ENCODE measurements at regions not wholly inside any gene's neighbourhood (a gene's known extent, or its start where the extent isn't known, plus 50 kb on each side); places are given as distances from the start of the nearest gene placed in this dataset.

- ChIA-PET POLR2A (interaction anchor here (0.6 kb wide), 1 partner anchor 17 kb away, joined by 10 read pairs; no protein-coding TSS in a partner anchor), CTCF (no interaction called here)
- Histone ChIP-seq H3K27me3 (ENCODE audit: control insufficient read depth, insufficient read depth, low read length) (no peaks in the 10 kb centered on the region), H3K36me3 (ENCODE audit: control insufficient read depth, insufficient read depth, low read length) (no peaks in the 10 kb centered on the region), H3K9me3 (ENCODE audit: control insufficient read depth, insufficient read depth, low read depth, low read length) (no peaks in the 10 kb centered on the region), H3K4me1 (ENCODE audit: control insufficient read depth, insufficient read depth, low read length) (no peaks in the 10 kb centered on the region), H3K4me3 (ENCODE audit: low read depth in 2 of 2, low read length in 2 of 2) (no peak overlapping the region), H3K27ac (ENCODE audit: low read length) (no peak overlapping the region)
- TF ChIP-seq SIN3A (IDR thresholded peaks at IDR 0.05; ENCODE audit: borderline replicate concordance, insufficient read depth, low read depth, low read length) (no peak), REST (IDR thresholded peaks at IDR 0.05; ENCODE audit: insufficient read depth in 1 of 2, low read depth in 2 of 2, low read length in 1 of 2) (no peak), TCF7L2 (IDR thresholded peaks at IDR 0.05; ENCODE audit: low read depth, low read length) (no peak), POLR2AphosphoS5 (IDR thresholded peaks at IDR 0.05; ENCODE audit: low read depth, low read length) (no peak), CTCF (IDR thresholded peaks at IDR 0.05) (no peak)
- ATAC-seq (no peak), DNase-seq (ENCODE audit: low read depth, low spot score) (peak; percentile 59)
- no TSS peak for BruUV-seq (replicated peaks)
- in situ Hi-C loops (cut with HindIII; ENCODE audit: low pct_unique_long_range_greater_than_20kb, low sequenced_read_pairs) = no loop called here
- intact Hi-C loops (cut with micrococcal nuclease; ENCODE audit: unreplicated experiment) = no loop called here
Observed at GRCh38 chr11:29260939-29261705, 755.7 kb downstream of the KCNA4 start.

- no peaks in the 10 kb centered on the region for H3K27me3 ChIP-seq (ENCODE audit: control insufficient read depth, insufficient read depth, low read length)
- TF ChIP-seq CTCF (IDR thresholded peaks at IDR 0.05) (no peak), REST (IDR thresholded peaks at IDR 0.05; ENCODE audit: insufficient read depth in 1 of 2, low read depth in 2 of 2, low read length in 1 of 2) (no peak), SIN3A (IDR thresholded peaks at IDR 0.05; ENCODE audit: borderline replicate concordance, insufficient read depth, low read depth, low read length) (no peak), POLR2AphosphoS5 (IDR thresholded peaks at IDR 0.05; ENCODE audit: low read depth, low read length) (no peak)
- DNase-seq (ENCODE audit: low read depth, low spot score) (no peak), ATAC-seq (no peak)
- BruUV-seq (replicated peaks) = no TSS peak
- CTCF ChIA-PET = no interaction called here
- POLR2A ChIA-PET = no interaction called here
- intact Hi-C loops (cut with micrococcal nuclease; ENCODE audit: unreplicated experiment) (no loop called here), in situ Hi-C loops (cut with HindIII; ENCODE audit: low pct_unique_long_range_greater_than_20kb, low sequenced_read_pairs) (no loop called here)
- H3K4me1 ChIP-seq (ENCODE audit: control insufficient read depth, insufficient read depth, low read length) = no peaks in the 10 kb centered on the region
- H3K27ac ChIP-seq (ENCODE audit: low read length) = no peak overlapping the region
- no peaks in the 10 kb centered on the region for H3K9me3 ChIP-seq (ENCODE audit: control insufficient read depth, insufficient read depth, low read depth, low read length)
- H3K36me3 ChIP-seq (ENCODE audit: control insufficient read depth, insufficient read depth, low read length) = no peaks in the 10 kb centered on the region
- no peak overlapping the region for H3K4me3 ChIP-seq (ENCODE audit: low read depth in 2 of 2, low read length in 2 of 2)
Observed at GRCh38 chr11:29258411-29258810, 758.4 kb downstream of the KCNA4 start.
